HUES6 (cell line): ENCODE measurements at regions not wholly inside any gene's neighbourhood (a gene's known extent, or its start where the extent isn't known, plus 50 kb on each side); places are given as distances from the start of the nearest gene placed in this dataset.

ENCODE experiments used
- H3K27ac ChIP-seq: 2 replicates; pipeline ENCODE4 v1.7.0; 2013; ENCODE audit warnings: low read depth, mild to moderate bottlenecking, low read length, inconsistent platforms
- H3K27me3 ChIP-seq: 2 replicates; pipeline ENCODE4 v1.6.1; 2013; ENCODE audit warnings: low read length; ENCODE audit not compliant: control insufficient read depth, insufficient read depth
- H3K36me3 ChIP-seq: 2 replicates; pipeline ENCODE4 v1.6.1; 2013; ENCODE audit warnings: low read length; ENCODE audit not compliant: control insufficient read depth, insufficient read depth
- H3K4me1 ChIP-seq: 2 replicates; pipeline ENCODE4 v1.6.1; 2013; ENCODE audit warnings: low read length; ENCODE audit not compliant: control insufficient read depth, insufficient read depth
- H3K4me3 ChIP-seq: 2 replicates; pipeline ENCODE4 v1.5.1; 2013; ENCODE audit warnings: low read depth, low read length
- H3K9ac ChIP-seq: one replicate; pipeline ENCODE4 v1.6.1; 2013; ENCODE audit warnings: mild to moderate bottlenecking, low read length
- H3K9me3 ChIP-seq: 2 replicates; pipeline ENCODE4 v1.6.1; 2013; ENCODE audit warnings: low read depth, low read length; ENCODE audit not compliant: control insufficient read depth, insufficient read depth

DNA sequence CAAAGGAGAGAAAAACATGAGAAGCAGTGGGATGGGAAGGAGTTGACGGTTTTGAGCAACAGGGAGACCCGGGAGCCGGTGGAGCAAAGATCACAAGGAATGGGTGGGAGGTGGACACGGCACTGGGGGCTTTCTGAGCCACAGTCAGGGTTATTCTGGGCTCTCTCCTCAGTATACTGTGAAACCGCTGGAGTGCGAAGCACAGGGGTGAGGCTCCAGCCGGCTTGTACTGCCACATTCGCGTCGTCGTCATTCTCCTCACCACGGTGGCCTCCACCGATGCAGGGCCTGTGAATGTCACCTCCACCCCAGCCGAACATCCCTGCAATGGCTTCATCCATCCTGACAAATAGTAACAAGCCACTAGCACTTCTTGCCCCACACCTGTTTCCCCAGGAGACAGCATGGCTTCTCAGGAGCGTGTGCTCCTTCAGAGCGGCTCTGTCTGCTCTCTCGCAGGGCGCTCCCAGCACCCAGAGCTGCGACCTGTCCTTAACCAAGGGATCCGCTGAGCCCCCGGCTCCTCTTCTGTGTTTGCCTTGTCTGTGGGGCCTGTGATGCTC, 1165.3 kb downstream of the TBC1D22A start:
- H3K4me3 ChIP-seq, result no peak overlapping the region
- no peak overlapping the region for H3K27ac ChIP-seq
- no peak overlapping the region for H3K9ac ChIP-seq

DNA sequence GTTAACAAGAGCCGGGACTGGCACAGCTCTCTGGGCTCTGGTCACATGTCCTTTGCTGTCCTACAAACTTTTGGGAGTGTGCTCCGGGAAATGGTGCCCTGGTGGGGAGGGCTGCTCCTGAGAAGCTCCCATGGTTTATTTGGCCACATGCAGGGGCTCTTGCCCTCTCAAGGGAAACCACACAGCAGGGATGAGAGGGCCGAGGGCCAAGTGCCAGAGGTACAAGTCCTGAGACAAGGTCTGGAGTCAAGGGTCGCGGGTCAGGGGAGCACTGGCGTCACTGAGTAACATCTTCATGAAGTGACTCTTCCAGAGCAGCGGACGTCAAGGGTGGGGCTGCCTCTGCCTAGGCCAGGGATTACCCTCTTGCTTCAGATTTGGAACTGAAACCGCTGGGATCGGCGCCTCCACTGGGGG, 1160.6 kb downstream of the TBC1D22A start:
- no peaks in the 10 kb centered on the region for H3K27me3 ChIP-seq
- H3K36me3 ChIP-seq, result no peaks in the 10 kb centered on the region
- no peak overlapping the region for H3K9ac ChIP-seq
- peaks cover 88% of the 10 kb centered on the region for H3K9me3 ChIP-seq
- H3K4me1 ChIP-seq, result no peaks in the 10 kb centered on the region
- no peak overlapping the region for H3K27ac ChIP-seq
- H3K4me3 ChIP-seq, result no peak overlapping the region

More for the DNA sequence above, 1165.3 kb downstream of the TBC1D22A start:
- H3K27me3 ChIP-seq, result no peaks in the 10 kb centered on the region
- H3K36me3 ChIP-seq, result no peaks in the 10 kb centered on the region
- peaks cover 80% of the 10 kb centered on the region for H3K9me3 ChIP-seq
- H3K4me1 ChIP-seq, result no peaks in the 10 kb centered on the region

DNA sequence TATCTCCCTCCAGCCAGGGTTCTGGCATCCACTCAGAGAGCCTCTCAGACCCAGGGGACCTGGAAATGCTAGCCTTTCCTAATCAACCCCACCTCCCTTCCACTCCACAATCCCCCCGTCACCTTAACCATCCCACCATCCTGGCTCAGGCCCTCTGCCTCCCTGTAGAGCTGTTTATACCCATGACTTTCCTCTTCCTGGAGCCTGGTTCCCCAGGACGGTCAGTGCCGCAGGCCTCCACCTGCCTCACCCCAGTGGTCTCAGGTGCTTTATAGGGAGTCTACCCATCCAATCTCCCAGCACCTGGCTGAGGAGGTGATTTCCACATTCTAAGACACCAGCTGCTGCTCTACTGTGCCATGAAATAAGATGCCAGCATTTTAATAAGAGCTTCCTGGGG, 1159.5 kb downstream of the TBC1D22A start:
- Histone ChIP-seq H3K27ac (no peak overlapping the region), H3K9ac (no peak overlapping the region), H3K4me1 (no peaks in the 10 kb centered on the region), H3K27me3 (no peaks in the 10 kb centered on the region), H3K36me3 (no peaks in the 10 kb centered on the region), H3K9me3 (peaks cover 85% of the 10 kb centered on the region), H3K4me3 (no peak overlapping the region)

DNA sequence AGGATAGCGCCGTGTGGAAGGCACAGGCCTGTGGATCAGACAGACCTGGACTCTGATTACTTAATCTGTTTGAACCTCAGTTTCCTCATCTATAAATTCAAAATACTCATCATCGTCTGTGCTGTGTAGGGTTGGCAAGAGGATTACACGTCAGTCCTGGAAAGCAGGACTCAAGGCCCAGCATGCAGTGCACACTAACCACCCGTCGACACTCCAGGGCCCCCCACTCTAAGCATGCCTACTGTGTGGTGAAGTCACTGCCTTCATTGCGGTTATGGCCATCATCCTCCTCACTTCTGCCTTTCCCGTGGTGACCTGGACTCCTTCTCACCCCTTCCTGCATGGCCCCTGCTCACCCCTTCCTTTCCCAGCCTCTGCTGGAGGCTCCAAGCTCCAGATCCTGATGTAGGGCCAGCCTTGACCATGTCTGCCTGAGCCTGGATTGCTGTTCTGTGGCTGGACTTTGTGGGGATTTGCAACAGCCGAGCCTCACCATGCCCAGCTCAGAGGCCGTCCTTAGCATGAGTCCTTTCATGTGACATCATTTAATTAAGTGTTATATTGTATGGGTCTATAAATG, 1158.0 kb downstream of the TBC1D22A start:
- no peak overlapping the region for H3K27ac ChIP-seq
- no peak overlapping the region for H3K4me3 ChIP-seq
- peaks cover 78% of the 10 kb centered on the region for H3K9me3 ChIP-seq
- H3K4me1 ChIP-seq, result no peaks in the 10 kb centered on the region
- H3K36me3 ChIP-seq, result no peaks in the 10 kb centered on the region
- no peaks in the 10 kb centered on the region for H3K27me3 ChIP-seq
- H3K9ac ChIP-seq, result no peak overlapping the region

DNA sequence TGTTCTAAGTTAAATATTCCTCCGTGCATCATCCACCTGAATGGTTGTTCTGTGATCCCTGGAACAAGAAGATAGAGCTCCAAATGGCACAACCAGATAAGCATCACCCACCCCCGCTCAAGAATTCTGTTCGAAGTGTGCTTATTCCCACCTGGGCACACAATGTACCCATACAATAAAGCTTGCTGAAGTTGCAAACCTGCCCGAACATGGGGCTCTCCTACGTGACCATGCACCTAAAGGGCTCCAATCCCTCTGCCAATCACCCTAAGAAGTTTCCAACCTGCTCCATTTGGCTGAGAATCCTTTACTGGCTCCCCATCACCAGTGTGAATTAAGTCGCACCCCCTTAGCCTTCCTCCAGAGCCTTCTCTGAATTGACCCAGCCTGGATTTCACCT, 1157.4 kb downstream of the TBC1D22A start:
- Histone ChIP-seq H3K4me1 (no peaks in the 10 kb centered on the region), H3K9me3 (peaks cover 78% of the 10 kb centered on the region), H3K9ac (no peak overlapping the region)

DNA sequence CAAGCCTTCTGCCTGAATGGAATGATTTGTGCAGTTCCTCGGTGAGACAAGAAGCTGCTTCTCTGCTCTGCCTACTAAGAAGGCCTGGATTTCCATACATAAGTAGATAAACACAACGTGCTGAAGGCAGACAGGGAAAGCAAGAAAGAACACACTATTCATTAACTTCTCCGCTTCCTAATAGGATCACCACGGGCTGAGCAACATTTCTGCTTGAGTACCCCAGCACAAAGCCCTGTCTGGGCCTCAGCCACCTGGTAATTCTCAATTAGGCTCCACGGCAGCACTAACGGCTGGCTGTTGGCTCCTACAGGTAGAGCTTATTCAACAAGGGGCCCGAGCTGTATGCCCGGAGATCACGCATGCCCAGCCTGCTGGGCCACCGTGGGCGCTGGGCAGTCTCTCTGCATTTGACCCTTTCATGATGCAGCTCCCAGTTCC, 1156.6 kb downstream of the TBC1D22A start:
- Histone ChIP-seq H3K9ac (no peak overlapping the region), H3K27me3 (no peaks in the 10 kb centered on the region), H3K27ac (no peak overlapping the region), H3K36me3 (no peaks in the 10 kb centered on the region), H3K4me3 (no peak overlapping the region), H3K9me3 (peaks cover 75% of the 10 kb centered on the region), H3K4me1 (no peaks in the 10 kb centered on the region)

More for the DNA sequence above, 1157.4 kb downstream of the TBC1D22A start:
- H3K4me3 ChIP-seq, result no peak overlapping the region
- no peak overlapping the region for H3K27ac ChIP-seq
- H3K27me3 ChIP-seq, result no peaks in the 10 kb centered on the region
- H3K36me3 ChIP-seq, result no peaks in the 10 kb centered on the region

DNA sequence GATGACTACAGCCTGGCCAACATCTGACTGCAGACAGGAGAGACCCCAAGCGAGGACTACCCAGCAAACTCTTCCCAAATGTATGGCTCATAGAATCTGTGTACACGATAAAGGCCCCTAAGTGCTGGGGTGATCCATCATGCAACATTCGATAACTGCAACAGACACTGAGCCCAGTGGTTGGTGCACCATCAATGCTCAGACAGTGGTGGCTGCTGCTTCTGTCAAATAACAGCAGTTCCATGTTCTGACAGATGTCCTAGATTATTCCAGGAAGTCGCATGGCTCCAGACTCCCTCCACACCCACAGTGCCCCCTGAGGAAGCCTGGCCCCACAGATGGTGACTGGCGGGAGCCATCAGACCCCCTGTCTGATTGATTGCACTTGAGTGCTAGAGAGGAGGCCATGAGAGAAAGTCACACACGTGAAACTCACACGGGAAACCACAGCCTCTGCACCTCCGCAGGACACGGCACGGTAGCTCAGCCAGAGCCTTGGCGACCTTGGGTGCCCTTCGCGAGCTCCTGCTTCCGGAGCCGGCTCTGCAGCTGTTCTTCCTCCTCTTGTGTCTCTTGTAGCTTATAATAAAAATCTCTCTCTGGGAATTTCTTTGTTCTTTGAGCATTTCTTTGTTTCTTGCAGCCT, 1155.9 kb downstream of the TBC1D22A start:
- Histone ChIP-seq H3K9me3 (peaks cover 74% of the 10 kb centered on the region; the same call in 1 of the 2 replicates), H3K4me1 (no peaks in the 10 kb centered on the region), H3K27ac (no peak overlapping the region), H3K9ac (no peak overlapping the region), H3K27me3 (no peaks in the 10 kb centered on the region), H3K4me3 (no peak overlapping the region), H3K36me3 (no peaks in the 10 kb centered on the region)

DNA sequence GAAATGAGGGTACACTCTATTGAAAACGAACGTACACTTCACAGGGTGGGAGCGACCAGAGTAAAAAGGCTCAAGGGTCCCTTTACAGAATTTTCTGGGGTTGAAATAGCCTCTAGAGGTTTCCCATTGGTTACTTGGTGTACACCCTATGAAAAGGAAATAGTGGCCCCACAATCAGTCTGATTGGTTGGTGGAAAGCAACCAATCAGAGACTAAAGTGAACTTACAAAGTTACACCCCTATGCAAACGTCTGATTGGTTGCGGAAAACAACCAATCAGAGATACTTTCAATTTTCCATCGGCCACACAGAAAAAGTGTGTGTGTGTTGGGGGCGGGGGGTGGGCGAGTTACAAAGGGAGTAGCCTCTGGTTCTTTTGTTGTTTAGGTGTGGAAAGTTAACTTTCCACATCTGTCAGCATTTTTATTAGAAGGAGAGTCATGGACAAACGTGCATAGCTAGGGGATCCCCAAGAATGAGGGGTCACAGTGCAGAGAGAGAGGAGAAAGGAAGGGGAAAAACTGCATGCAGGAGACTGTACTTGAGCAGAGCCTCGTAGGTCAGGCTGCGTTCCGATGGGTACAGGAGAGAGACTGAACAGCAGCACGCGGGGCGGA, 1152.1 kb downstream of the TBC1D22A start:
- H3K27me3 ChIP-seq, result no peaks in the 10 kb centered on the region
- no peak overlapping the region for H3K27ac ChIP-seq
- H3K4me1 ChIP-seq, result no peaks in the 10 kb centered on the region
- no peak overlapping the region for H3K9ac ChIP-seq
- no peaks in the 10 kb centered on the region for H3K36me3 ChIP-seq
- no peak overlapping the region for H3K4me3 ChIP-seq
- peaks cover 56% of the 10 kb centered on the region for H3K9me3 ChIP-seq

DNA sequence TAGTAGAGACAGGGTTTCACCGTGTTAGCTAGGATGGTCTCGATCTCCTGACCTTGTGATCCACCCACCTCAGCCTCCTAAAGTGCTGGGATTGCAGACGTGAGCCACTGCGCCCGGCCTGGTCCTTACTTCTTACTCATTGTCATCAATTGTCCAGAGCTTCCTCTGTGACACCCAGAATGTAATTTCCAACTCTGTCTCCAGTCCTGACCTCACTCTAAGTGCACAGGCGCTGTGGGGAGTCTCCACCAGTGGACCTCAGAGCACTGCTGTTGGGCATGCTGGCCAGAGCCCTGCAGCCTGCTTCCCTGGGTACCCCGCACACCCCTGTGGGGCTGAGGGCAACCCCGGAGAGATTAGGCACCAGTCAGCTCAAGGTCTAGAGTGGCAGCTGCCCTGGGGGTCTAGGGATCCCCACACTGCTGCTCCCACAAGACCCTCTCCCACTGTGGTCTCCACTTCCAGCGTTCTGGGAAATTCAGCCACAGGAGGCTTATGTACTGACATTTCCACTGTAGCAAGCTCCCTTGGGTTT, 1140.3 kb downstream of the TBC1D22A start:
- H3K4me1 ChIP-seq, result no peaks in the 10 kb centered on the region
- H3K27me3 ChIP-seq, result no peaks in the 10 kb centered on the region
- no peak overlapping the region for H3K4me3 ChIP-seq
- no peak overlapping the region for H3K9ac ChIP-seq
- no peaks in the 10 kb centered on the region for H3K36me3 ChIP-seq
- no peak overlapping the region for H3K27ac ChIP-seq
- peaks cover 52% of the 10 kb centered on the region for H3K9me3 ChIP-seq

- Histone ChIP-seq H3K36me3 (no peaks in the 10 kb centered on the region), H3K4me1 (no peaks in the 10 kb centered on the region), H3K9ac (no peak overlapping the region), H3K9me3 (peaks cover 56% of the 10 kb centered on the region), H3K27me3 (no peaks in the 10 kb centered on the region), H3K27ac (no peak overlapping the region), H3K4me3 (no peak overlapping the region)
Measured at GRCh38 chr22:47901911-47902310, 1139.5 kb downstream of the TBC1D22A start.

DNA sequence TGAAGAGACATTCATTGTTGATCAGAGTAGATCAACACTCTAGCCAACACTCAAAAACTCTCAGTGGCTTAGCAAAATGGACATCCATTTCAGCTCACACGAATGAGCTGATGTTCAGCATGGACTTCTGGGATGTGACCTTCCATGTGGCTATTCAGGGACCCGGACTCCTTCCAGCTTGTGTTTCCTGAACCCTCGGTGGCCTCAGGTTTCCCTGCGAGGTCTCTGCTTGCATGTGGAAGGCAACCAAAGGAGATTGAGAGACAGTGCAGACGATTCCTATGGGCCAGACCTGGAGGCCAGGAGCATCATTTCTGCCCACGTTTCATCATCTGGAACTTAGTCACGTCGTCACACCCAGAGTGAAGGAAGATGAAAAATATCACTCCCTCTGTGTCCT, 1137.4 kb downstream of the TBC1D22A start:
- Histone ChIP-seq H3K27me3 (no peaks in the 10 kb centered on the region), H3K9me3 (peaks cover 47% of the 10 kb centered on the region; the same call in 1 of the 2 replicates), H3K27ac (no peak overlapping the region), H3K4me3 (no peak overlapping the region), H3K4me1 (no peaks in the 10 kb centered on the region), H3K36me3 (no peaks in the 10 kb centered on the region), H3K9ac (no peak overlapping the region)
